OCI-LY7 (cell line): ENCODE measurements at regions not wholly inside any gene's neighbourhood (a gene's known extent, or its start where the extent isn't known, plus 50 kb on each side); places are given as distances from the start of the nearest gene placed in this dataset.

Experiments used
- CTCF ChIP-seq: fragments of 200-600 bp; sonication (generic); conservative IDR thresholded peaks from 2 replicates; pipeline ENCODE4 v1.5.1; 2014; ENCODE audit warnings: mild to moderate bottlenecking, antibody characterized with exemption, low read length, moderate library complexity, mixed read lengths
- EZH2phosphoT487 ChIP-seq: fragments of 200-600 bp; sonication (generic); IDR thresholded peaks from 2 replicates; pipeline ENCODE4 v1.6.1; 2018; ENCODE audit warnings: low read depth, borderline replicate concordance, mild to moderate bottlenecking, mixed run types, antibody characterized with exemption, low read length, moderate library complexity, mixed read lengths

- TF ChIP-seq CTCF (no peak), EZH2phosphoT487 (no peak)
These were observed 144.8 kb downstream of the NUAK1 start for GRCh38 chr12:105993766-105994555.
